SK-N-SH (cell line): ENCODE measurements at regions not wholly inside any gene's neighbourhood (a gene's known extent, or its start where the extent isn't known, plus 50 kb on each side); places are given as distances from the start of the nearest gene placed in this dataset.
A peak's percentile ranks its signal among the peaks of the same experiment; 100 is the strongest.

Experiments
- CTCF ChIA-PET: fragments of 300-600, 350-600 bp; formaldehyde crosslinking; extraction: SDS; loops from one replicate; lab custom pipeline; 2021; lab: Yijun Ruan, JAX
- POLR2A ChIA-PET: fragments of 350-600 bp; sonication (Branson Sonifier 250); formaldehyde crosslinking; extraction: SDS; loops from one replicate; lab custom pipeline; 2020; ENCODE audit warnings: antibody characterized with exemption, inconsistent platforms; lab: Yijun Ruan, JAX
- DNase-seq: peaks from one replicate; pipeline ENCODE4 v3.0.0; 2012
- H2AFZ ChIP-seq: fragments of 200-600 bp; sonication (generic); 2 replicates; pipeline ENCODE4 v1.8.1; 2016; ENCODE audit warnings: antibody characterized with exemption, mild to moderate bottlenecking, low read depth
- H3F3A ChIP-seq: fragments of 200-600 bp; sonication (generic); replicated peaks from 2 replicates; pipeline ENCODE3; 2016; ENCODE audit warnings: antibody characterized with exemption, mild to moderate bottlenecking; ENCODE audit not compliant: insufficient read depth
- H3K27ac ChIP-seq, 2 experiments: fragments of 200-500 bp in 1 of 2; fragments of 200-600 bp in 1 of 2; sonication (Bioruptor generic) in 1 of 2; sonication (generic), shearing (Covaris generic) in 1 of 2; 2 replicates each; pipeline versions ENCODE4 v1.5.1 to v1.6.1; 2014 to 2016; ENCODE audit warnings: low read depth in 2 of 2, inconsistent platforms in 1 of 2, low read length in 1 of 2, mild to moderate bottlenecking in 1 of 2, mixed read lengths in 1 of 2
- H3K27me3 ChIP-seq: fragments of 200-600 bp; sonication (generic), shearing (Covaris generic); 2 replicates; pipeline ENCODE4 v1.6.1; 2016; ENCODE audit warnings: mixed run types; ENCODE audit not compliant: insufficient read depth
- H3K36me3 ChIP-seq, 2 experiments: fragments of 200-500 bp in 1 of 2; fragments of 200-600 bp in 1 of 2; sonication (Bioruptor generic) in 1 of 2; sonication (generic) in 1 of 2; replicated peaks in 1 of 2; 2 replicates each; pipeline versions ENCODE3 to v1.5.1; 2014 to 2016; ENCODE audit warnings: low read length in 1 of 2, mild to moderate bottlenecking in 1 of 2; ENCODE audit not compliant: insufficient read depth in 2 of 2, control insufficient read depth in 1 of 2
- H3K4me1 ChIP-seq, 2 experiments: fragments of 200-500 bp in 1 of 2; fragments of 200-600 bp in 1 of 2; sonication (Bioruptor generic) in 1 of 2; sonication (generic), shearing (Covaris generic) in 1 of 2; 2 replicates each; pipeline versions ENCODE4 v1.5.1 to v1.6.1; 2014 to 2016; ENCODE audit warnings: low read depth in 1 of 2, low read length in 1 of 2, mixed run types in 1 of 2; ENCODE audit not compliant: insufficient read depth in 2 of 2, control insufficient read depth in 1 of 2
- H3K4me2 ChIP-seq: fragments of 200-600 bp; sonication (generic), shearing (Covaris generic); 2 replicates; pipeline ENCODE4 v1.6.1; 2017; ENCODE audit warnings: mixed run types
- H3K4me3 ChIP-seq, 2 experiments: fragments of 200-500 bp in 1 of 2; fragments of 200-600 bp in 1 of 2; sonication (Bioruptor generic) in 1 of 2; sonication (generic), shearing (Covaris generic) in 1 of 2; 2 replicates each; pipeline versions ENCODE4 v1.5.1 to v1.8.1; 2014 to 2016; ENCODE audit warnings: low read depth in 2 of 2, inconsistent platforms in 1 of 2, low read length in 1 of 2, mild to moderate bottlenecking in 1 of 2, mixed read lengths in 1 of 2, moderate library complexity in 1 of 2
- H3K79me2 ChIP-seq: fragments of 200-600 bp; sonication (generic); 2 replicates; pipeline ENCODE4 v1.8.1; 2017; ENCODE audit warnings: mild to moderate bottlenecking; ENCODE audit not compliant: insufficient read depth
- H3K9ac ChIP-seq: fragments of 200-600 bp; sonication (generic); 2 replicates; pipeline ENCODE4 v1.6.1; 2017; ENCODE audit warnings: mixed run types
- H3K9me2 ChIP-seq: fragments of 200-600 bp; sonication (generic); 2 replicates; pipeline ENCODE4 v1.6.1; 2017; ENCODE audit warnings: mixed run types
- H3K9me3 ChIP-seq: fragments of 200-600 bp; sonication (generic); 2 replicates; pipeline ENCODE4 v1.6.1; 2017; ENCODE audit warnings: mixed run types, mild to moderate bottlenecking, moderate library complexity
- H4K20me1 ChIP-seq: fragments of 200-600 bp; sonication (generic); 2 replicates; pipeline ENCODE4 v1.6.1; 2017; ENCODE audit warnings: mild to moderate bottlenecking, mixed run types; ENCODE audit not compliant: insufficient read depth
- CTCF ChIP-seq: fragments of 200-600 bp; sonication (generic); IDR thresholded peaks from 2 replicates; pipeline ENCODE4 v1.6.1; 2017; ENCODE audit warnings: antibody characterized with exemption, mild to moderate bottlenecking, moderate library complexity
- ELF1 ChIP-seq: IDR thresholded peaks from 2 replicates; pipeline ENCODE4 v1.4.0; 2012
- EP300 ChIP-seq, 2 experiments: IDR thresholded peaks; 2 replicates each; pipeline versions ENCODE4 v1.4.0 to v1.6.1; 2012; ENCODE audit warnings: borderline replicate concordance in 1 of 2, low read depth in 1 of 2, low read length in 1 of 2
- EZH2phosphoT487 ChIP-seq: fragments of 200-600 bp; sonication (generic); IDR thresholded peaks from 2 replicates; pipeline ENCODE4 v1.6.1; 2017; ENCODE audit warnings: low read depth, mixed run types, mild to moderate bottlenecking, antibody characterized with exemption, moderate library complexity, borderline replicate concordance
- FOSL2 ChIP-seq: IDR thresholded peaks from 2 replicates; pipeline ENCODE4 v1.4.0; 2012; ENCODE audit warnings: low read depth, mild to moderate bottlenecking, moderate library complexity, borderline replicate concordance
- GATA2 ChIP-seq: sonication (generic); formaldehyde crosslinking; IDR thresholded peaks from 2 replicates; pipeline ENCODE4 v1.5.0; 2020; ENCODE audit warnings: mild to moderate bottlenecking, missing genetic modification reagents
- MAX ChIP-seq: IDR thresholded peaks from 2 replicates; pipeline ENCODE4 v1.4.0; 2012; ENCODE audit warnings: low read depth
- MEF2A ChIP-seq: IDR thresholded peaks from 2 replicates; pipeline ENCODE4 v1.4.0; 2012; ENCODE audit warnings: low read depth, borderline replicate concordance
- MXI1 ChIP-seq: IDR thresholded peaks from 2 replicates; pipeline ENCODE4 v1.6.1; 2012; ENCODE audit warnings: mild to moderate bottlenecking, low read depth, low read length, improper control_type of control experiment
- POLR2AphosphoS5 ChIP-seq: IDR thresholded peaks from 2 replicates; pipeline ENCODE4 v1.6.1; 2012; ENCODE audit warnings: low read depth, low read length
- RCOR1 ChIP-seq: fragments of 150-350 bp; IDR thresholded peaks from 2 replicates; pipeline ENCODE4 v1.6.1; 2017; ENCODE audit warnings: antibody characterized with exemption, low read length
- RFX5 ChIP-seq: IDR thresholded peaks from 2 replicates; pipeline ENCODE4 v1.6.1; 2012; ENCODE audit warnings: mild to moderate bottlenecking, improper control_type of control experiment, low read length
- SIN3A ChIP-seq: IDR thresholded peaks from 2 replicates; pipeline ENCODE4 v1.6.1; 2012; ENCODE audit warnings: low read depth, mild to moderate bottlenecking, low read length, moderate library complexity, borderline replicate concordance
- SMC3 ChIP-seq: IDR thresholded peaks from 2 replicates; pipeline ENCODE4 v1.6.1; 2012; ENCODE audit warnings: low read depth, low read length, improper control_type of control experiment
- TAF1 ChIP-seq: IDR thresholded peaks from 2 replicates; pipeline ENCODE4 v1.6.1; 2012; ENCODE audit warnings: low read depth, mild to moderate bottlenecking, low read length, moderate library complexity, borderline replicate concordance
- TCF12 ChIP-seq: IDR thresholded peaks from 2 replicates; pipeline ENCODE4 v1.4.0; 2012
- WGBS: methylation state at CpG from one replicate; pipeline ENCODE4 v1.1.6; 2017; ENCODE audit warnings: low lambda C conversion rate; 5-methylcytosine and 5-hydroxymethylcytosine counted together
- TF ChIP-seq, protein P1 (sequence below): IDR thresholded peaks from 2 replicates; pipeline ENCODE4; 2012
- TF ChIP-seq, protein P2 (sequence below): IDR thresholded peaks from 2 replicates; pipeline ENCODE4 v1.6.1; 2012; ENCODE audit warnings: mild to moderate bottlenecking, low read depth, low read length, moderate library complexity
- TF ChIP-seq, protein P3 (sequence below): fragments of 150-350 bp; IDR thresholded peaks from 2 replicates; pipeline ENCODE4 v1.6.1; 2017; ENCODE audit warnings: antibody characterized with exemption, low read length, low read depth, borderline replicate concordance

- H3K4me1 ChIP-seq: no peaks in the 10 kb centered on the region
- peak overlapping the region; percentile 81 for H2AFZ ChIP-seq
- no peak for DNase-seq
- WGBS: 29% methylated on average over 7 of the region's 7 CpGs
- H3K4me2 ChIP-seq: peak overlapping the region; percentile 52
- ChIA-PET POLR2A (no interaction called here), CTCF (interaction anchor here (1.1 kb wide), 1 partner anchor 38 kb away, joined by 3 read pairs; no protein-coding TSS in a partner anchor)
- peaks cover 7% of the 10 kb centered on the region for H3F3A ChIP-seq
- TF ChIP-seq MEF2A (no peak), POLR2AphosphoS5 (no peak), MAX (no peak), CTCF (no peak), ELF1 (no peak), RCOR1 (no peak), FOSL2 (no peak), TAF1 (no peak), MXI1 (no peak), TCF12 (no peak), SIN3A (no peak), SMC3 (no peak), EZH2phosphoT487 (no peak), EP300 (IDR thresholded peaks at IDR 0.05; ENCODE audit: borderline replicate concordance in 1 of 2, low read depth in 1 of 2, low read length in 1 of 2) (no peak), GATA2 (no peak), RFX5 (no peak)
- TF ChIP-seq, protein P1, sequence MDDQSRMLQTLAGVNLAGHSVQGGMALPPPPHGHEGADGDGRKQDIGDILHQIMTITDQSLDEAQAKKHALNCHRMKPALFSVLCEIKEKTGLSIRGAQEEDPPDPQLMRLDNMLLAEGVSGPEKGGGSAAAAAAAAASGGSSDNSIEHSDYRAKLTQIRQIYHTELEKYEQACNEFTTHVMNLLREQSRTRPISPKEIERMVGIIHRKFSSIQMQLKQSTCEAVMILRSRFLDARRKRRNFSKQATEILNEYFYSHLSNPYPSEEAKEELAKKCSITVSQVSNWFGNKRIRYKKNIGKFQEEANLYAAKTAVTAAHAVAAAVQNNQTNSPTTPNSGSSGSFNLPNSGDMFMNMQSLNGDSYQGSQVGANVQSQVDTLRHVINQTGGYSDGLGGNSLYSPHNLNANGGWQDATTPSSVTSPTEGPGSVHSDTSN: no peak
- TF ChIP-seq, protein P2, sequence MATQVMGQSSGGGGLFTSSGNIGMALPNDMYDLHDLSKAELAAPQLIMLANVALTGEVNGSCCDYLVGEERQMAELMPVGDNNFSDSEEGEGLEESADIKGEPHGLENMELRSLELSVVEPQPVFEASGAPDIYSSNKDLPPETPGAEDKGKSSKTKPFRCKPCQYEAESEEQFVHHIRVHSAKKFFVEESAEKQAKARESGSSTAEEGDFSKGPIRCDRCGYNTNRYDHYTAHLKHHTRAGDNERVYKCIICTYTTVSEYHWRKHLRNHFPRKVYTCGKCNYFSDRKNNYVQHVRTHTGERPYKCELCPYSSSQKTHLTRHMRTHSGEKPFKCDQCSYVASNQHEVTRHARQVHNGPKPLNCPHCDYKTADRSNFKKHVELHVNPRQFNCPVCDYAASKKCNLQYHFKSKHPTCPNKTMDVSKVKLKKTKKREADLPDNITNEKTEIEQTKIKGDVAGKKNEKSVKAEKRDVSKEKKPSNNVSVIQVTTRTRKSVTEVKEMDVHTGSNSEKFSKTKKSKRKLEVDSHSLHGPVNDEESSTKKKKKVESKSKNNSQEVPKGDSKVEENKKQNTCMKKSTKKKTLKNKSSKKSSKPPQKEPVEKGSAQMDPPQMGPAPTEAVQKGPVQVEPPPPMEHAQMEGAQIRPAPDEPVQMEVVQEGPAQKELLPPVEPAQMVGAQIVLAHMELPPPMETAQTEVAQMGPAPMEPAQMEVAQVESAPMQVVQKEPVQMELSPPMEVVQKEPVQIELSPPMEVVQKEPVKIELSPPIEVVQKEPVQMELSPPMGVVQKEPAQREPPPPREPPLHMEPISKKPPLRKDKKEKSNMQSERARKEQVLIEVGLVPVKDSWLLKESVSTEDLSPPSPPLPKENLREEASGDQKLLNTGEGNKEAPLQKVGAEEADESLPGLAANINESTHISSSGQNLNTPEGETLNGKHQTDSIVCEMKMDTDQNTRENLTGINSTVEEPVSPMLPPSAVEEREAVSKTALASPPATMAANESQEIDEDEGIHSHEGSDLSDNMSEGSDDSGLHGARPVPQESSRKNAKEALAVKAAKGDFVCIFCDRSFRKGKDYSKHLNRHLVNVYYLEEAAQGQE: no peak
- TF ChIP-seq, protein P3, sequence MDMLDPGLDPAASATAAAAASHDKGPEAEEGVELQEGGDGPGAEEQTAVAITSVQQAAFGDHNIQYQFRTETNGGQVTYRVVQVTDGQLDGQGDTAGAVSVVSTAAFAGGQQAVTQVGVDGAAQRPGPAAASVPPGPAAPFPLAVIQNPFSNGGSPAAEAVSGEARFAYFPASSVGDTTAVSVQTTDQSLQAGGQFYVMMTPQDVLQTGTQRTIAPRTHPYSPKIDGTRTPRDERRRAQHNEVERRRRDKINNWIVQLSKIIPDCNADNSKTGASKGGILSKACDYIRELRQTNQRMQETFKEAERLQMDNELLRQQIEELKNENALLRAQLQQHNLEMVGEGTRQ: no peak
- H3K79me2 ChIP-seq: no peaks in the 10 kb centered on the region
- H3K4me3 ChIP-seq: no peak overlapping the region
- H3K9me3 ChIP-seq: no peaks in the 10 kb centered on the region
- H4K20me1 ChIP-seq: no peaks in the 10 kb centered on the region
- no peaks in the 10 kb centered on the region for H3K27me3 ChIP-seq
- peak overlapping the region in 1 of 2 experiments; percentile 46; a peak in 2 of 4 replicates for H3K27ac ChIP-seq
- H3K36me3 ChIP-seq: no peaks in the 10 kb centered on the region
- no peak overlapping the region for H3K9ac ChIP-seq
- H3K9me2 ChIP-seq: no peaks in the 10 kb centered on the region
These were observed 114.3 kb downstream of the EDEM1 start for GRCh38 chr3:5301651-5302297.
